NCI-H128 (cell line): ENCODE measurements at regions not wholly inside any gene's neighbourhood (a gene's known extent, or its start where the extent isn't known, plus 50 kb on each side); places are given as distances from the start of the nearest gene placed in this dataset.
"Not testable (repeated sequence)": the region's sequence is repeated elsewhere in the genome, so short reads cannot be mapped to it uniquely, and the experiment has no call there.

Experiments
- DNase-seq: peaks from one replicate; lab custom pipeline; 2025; ENCODE audit not compliant: unreplicated experiment; lab: John Stamatoyannopoulos, UW

DNA sequence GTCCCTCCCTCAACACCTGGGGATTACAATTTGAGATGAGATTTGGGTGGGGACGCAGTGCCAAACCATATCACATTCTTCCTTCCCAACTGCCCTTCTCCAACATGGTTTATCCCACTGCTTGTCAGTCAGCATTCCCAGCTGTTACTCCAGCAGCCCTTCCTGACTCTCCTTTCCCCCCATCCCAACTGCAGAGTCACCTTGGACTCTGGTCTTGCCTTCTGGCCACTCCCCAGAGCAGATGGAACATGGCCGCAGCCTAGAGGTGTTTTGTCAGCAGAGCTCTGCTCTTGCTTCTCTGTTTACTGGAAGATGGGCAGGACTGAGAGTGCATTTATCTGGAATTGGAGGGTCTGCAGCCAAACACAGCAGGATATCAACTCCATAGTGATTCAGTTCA, 51.2 kb upstream of the MEX3C start:
- no peak for DNase-seq

DNA sequence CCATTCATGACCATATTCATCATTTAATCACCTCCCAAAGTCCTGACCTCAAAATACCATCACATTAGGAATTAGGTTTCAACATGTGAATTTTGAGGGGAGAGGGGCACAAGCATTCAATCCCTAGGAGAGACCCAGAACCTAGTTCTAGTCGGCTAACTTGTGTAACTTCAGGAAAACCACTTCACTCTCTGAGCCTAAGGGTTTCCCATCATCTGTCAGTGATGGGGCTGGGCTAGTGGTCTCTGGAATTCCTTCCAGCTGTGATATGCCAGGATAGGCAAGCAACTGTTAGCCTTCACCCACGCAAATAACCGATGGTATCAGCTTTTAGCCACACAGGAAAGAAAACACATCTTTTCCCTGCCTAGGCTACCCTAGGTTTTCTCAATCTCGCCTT, 52.5 kb upstream of the MEX3C start:
- no peak for DNase-seq

DNA sequence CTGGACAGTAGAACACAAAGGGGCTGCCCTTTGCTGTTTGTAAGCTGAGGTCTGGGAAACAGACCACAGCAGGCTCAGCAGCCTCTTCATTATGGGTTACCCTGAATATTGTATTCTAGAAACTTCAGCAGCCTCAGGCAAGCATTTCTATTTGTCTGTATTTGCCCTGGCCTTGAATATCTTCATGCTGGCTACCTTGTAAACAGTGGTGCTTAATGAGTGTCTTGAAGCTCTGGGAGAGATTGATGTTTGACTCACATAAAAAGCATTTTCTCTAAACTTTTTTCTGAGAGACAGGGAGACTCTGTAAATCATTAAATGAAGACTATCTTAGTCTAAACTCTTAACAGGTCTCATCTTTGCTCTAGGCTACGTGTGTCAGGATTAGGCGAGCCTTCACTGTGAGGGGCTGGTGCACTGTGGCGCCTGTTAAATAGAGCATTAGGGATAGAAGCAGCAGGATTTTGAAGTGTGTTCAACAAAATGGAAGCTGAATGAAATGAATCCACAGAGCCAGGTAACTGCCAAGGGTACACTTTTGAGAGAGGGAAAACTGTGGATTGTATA, 53.1 kb upstream of the MEX3C start:
- no peak for DNase-seq

DNA sequence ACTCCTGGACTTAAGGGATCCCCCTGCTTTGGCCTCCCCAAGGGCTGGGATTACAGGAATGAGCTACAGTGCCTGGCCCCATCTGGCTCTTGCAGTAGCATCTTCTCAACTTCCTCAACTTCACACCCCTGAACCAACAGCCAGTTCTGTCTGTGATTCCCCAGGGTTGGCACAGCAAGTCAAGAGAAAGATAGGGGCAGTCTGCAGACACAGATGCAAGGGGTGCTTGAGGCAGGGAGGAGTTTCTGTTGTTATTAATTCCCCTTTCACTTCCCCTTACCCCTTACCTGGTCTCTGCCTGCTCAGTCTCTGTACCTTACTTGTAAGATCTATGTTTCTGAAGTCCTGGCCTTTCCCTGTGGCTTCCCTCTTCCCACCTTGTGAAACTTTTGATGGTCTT, 54.1 kb upstream of the MEX3C start:
- no peak for DNase-seq

DNA sequence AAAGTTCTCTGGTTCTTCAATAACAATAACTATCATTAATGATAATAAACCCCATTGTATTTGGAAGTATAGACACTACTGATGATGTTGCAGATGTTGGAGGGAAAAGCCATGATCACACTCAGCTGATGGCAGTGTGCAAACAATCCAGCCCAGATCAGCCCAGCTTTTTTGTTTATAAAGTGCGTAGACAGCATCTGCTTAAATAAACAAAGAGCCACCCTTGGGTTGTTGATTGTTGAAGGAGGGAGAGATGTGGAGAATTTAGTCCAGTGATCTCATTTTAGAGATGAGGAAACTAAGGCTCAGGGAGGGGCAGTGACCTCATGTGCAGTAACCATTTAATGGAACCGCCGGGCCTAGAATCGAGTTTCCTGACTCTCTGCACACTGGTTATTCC, 56.0 kb upstream of the MEX3C start:
- DNase-seq = no peak

DNA sequence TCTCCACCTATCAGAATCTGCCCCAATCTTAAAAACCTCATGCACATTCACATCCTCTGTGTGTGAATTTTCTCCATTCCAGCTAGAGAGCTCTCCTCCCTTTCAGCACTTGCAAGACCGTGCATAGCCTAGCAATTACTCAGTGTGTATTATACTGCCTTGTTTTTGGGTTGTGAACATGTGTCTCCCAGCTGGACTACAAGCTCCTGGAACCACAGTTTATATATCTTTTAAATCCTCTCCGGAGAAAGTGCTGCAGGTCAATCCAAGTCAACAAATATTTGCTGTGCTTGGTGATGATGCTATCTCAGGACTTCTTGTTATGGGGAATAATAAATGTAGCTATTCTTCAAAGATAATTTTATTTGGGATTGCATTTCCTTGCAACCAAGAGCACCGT, 58.2 kb upstream of the MEX3C start:
- DNase-seq = no peak

DNA sequence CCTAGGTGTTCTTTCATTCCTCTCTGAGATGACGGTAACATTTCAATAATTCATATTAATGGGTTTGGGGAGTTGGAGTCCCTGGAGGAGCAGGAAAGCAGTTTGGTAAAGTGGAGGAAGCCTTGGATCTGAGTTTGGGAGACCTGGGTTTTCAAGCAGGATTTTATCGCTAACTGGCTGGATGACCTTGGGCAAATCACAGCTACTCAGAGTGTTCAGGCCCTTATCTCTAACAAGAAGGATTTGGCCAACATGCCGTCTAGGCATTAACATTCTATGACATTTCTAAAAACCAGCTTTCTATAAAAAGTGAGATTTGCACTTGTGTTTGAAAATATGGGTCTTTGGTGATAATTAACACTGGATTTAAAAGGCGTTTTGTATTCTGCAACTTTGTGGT, 59.7 kb upstream of the MEX3C start:
- no peak for DNase-seq

DNA sequence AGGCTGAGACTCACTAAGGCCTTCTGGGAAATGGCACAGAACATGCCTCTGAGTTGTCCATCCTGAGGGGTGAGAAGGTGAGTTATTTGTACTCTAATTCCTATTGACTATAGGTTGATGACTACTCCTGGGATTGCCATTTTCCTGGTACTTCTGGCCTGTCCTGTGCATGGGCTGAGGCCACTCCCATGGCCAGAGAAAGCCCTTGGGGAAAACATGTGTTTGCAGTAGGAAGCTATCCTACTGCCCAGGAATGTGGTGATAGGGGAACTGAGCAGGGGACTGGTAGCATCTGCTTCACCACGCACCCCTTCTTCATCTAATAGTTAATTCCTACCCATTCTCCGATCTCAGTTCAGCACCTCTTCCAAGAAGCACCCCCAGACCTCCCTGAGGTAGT, 62.6 kb upstream of the MEX3C start:
- no peak for DNase-seq

DNA sequence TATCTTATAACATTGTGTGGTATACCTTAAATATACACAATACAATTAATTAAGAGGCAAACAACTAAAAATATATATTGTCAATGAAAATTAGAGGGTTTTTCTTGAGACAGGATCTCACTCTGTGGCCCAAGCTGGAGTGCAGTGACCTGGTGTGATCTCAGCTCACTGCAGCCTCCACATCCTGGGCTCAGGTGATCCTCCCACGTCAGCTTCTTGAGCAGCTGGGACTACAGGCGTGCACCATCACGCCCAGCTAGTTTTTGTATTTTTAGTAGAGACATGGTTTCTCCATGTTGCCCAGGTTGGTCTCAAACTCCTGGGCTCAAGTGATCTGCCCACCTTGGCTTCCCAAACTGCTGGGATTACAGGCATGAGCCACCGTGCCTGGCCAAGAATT, 68.6 kb upstream of the MEX3C start:
- not testable (repeated sequence) for DNase-seq

DNA sequence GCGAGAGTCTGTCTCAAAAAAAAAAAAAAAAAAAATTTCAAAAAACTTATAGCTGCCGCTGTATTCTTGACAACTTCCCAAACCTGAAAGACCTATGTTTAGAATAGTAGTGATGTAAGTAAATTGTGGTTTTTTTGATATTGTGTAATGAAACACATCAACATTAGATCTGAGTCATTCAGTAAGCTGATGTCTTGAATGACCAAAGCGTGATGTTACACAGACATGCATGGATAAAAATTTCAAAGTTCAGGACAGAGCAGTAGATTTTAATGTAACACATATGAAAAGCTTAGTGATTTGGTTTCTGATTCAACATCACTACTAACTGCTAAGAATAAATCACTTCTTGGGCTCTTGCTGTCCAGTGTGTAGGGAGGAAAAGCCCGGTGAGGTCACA, 69.3 kb upstream of the MEX3C start:
- no peak for DNase-seq

DNA sequence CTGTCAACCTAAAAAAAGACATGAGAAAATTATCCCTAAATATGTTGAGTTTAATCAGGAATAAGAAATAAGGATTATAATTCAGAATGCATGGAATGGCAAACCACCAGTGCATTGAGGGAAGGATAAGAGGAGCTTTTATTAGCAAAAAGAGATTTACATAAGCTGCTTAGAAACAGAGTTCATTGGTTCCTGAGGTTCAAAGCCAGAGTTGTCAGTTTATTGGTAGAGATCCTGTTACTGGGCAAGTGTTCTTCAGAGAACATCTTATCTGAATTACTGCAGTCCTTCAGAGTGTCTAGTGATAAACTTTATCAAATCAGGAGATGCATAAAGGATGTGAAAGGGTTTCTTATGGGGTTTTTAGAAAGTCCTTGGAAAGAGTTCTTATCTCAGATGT, 76.0 kb upstream of the MEX3C start:
- no peak for DNase-seq

DNA sequence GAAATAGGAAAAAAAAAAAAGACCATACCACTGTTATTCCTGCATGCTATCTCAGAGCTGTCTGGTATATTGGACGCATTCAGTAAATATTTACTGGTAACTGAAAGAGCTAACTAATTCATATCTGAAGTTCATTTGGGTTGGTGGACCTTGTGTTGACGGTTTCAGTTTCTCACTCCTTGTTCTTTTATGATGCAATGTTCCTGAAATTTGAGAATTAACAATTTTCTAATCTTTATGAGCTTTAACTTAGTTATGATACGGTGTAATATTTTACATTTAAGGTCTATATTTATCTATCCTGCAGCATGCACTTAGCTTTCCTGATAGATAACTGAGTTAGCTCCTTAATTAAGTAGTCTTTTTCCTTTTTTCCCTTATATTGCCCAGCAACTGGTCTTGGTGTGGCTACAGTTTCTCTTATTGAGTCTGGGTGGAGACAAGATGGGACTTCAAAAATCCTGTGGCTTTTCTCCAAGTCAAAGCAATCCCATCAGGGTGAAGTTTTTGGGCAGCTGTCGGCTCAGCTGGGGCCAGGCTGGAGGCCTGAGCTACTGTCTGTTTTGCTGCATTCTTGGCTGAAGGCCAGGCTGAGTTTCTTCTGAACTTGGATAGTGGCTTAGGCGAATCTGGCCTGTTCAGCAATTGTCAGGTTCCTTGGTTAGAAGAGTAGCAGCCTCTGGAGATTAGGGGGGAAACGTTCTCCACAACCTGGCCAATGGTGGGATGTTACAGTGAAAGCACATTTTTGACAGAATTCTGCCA, 78.4 kb upstream of the MEX3C start:
- DNase-seq = no peak

DNA sequence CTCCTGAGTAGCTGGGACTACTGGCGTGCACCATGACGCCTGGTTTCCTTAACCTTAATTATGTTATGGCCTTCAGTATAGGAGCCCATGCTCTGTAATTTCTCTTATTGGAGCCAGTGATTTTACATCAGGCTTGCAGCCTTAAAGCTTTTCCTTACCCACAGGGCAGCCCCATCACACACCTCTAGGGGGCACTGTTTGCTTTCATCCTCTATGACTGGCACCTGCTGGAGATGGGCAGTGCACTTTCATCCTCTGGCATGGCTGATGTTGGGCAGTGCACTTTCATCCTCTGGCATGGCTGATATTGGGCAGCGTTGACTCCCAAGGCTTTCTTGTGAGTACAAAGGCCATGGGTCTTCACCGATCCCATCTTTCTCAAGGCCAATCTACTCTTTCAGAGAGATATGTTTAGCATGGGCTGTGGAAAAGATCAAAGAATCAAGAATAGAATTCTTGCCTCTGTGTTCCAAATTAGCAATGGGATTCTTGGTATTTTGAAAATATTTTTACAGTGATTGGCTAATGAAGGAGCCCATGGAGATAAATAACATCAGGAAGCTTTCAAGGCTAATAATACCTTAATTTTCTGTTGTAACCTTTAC, 80.7 kb upstream of the MEX3C start:
- peak; percentile 16 for DNase-seq

DNA sequence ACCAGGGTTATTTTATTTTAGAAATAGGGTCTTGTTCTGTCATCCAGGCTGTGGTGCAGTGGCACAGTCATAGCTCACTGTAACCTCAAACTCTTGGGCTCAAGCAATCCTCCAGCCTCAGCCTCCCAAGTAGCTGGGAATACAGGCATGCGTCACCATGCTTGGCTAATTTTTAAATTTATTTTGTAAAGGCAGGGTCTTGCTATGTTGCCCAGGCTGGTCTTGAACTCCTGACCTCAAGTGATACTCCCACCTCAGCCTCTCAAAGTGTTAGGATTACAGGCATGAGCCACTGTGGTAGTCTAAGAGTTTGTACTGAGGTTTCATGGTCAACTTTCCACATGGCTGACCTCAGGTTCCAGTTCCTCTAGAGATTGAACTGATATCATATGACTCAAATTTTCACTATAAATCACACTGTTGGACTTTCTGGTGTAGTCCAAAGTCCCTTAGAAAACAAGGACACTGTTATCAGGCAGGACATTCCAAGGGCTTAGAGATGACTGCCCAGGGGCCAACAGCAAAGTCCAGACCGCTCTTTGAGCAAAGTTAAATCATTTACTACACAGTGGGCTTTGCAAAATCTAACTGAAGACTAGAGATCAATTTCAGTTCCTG, 82.0 kb upstream of the MEX3C start:
- no peak for DNase-seq

DNA sequence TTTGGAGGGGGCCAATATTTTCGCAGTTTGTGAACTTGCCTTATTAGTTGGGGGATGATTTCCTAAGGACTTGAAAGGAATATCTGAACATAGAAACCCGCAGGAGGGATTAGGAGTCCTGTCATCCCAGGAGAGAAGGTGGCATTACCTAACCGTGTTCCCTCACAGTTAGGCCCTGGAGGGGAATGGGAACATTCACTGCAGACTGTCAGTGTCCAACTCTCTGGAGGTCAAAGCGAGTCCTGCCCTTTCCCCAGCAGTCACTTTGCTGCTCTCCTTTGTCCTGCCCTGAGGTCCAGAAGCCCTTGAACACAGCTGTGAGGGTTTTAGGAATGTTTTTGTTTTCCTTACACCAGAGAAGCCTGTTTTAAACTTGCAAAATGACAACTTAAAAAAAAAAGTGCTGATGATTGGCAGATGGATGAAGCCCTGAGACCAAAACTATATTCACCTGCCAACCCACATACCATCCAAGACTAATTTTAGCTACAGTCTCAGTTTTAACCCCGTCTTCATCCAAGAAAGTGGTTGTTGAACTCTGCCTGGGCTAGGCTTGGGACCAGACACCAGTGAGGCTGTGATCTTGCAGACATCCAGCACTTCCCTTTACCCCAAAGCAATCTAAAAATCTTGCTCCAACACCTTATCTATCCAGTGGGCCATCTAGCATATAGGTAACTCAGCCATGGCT, 90.5 kb upstream of the MEX3C start:
- DNase-seq = no peak

DNA sequence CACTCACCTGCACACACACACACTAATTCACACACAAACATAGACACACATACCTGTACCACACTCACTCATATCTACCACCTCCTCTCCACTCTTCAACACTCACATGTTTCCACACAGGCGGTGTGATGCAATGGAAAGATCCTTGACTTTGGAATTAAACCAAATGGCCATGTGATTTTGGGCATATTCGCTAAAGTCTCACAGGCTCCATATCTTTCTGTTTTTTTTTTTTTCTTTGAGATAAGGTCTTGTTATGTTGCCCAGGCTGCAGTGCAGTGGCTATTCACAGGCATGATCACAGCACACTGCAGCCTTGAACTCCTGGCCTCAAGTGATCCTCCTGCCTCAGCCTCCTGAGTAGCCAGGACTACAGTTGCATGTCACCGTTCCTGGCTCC, 91.1 kb upstream of the MEX3C start:
- DNase-seq = no peak

DNA sequence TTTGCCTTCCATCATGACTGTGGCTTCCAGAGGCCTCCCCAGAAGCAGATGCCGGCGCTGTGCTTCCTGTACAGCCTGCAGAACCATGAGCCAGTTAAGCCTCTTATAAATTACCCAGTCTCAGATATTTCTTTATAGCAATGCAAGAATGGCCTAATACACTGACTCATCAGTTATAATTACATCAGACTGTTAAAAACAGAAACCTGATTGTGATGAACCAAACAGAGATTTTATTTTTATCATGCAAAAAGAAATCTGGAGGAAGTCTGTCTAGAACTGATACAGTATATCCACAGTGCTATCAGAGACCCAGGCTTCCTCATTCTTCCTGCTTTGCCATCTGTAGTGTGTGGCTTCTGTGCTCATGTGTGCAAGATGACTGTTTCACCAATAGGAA, 93.4 kb upstream of the MEX3C start:
- DNase-seq = no peak

DNA sequence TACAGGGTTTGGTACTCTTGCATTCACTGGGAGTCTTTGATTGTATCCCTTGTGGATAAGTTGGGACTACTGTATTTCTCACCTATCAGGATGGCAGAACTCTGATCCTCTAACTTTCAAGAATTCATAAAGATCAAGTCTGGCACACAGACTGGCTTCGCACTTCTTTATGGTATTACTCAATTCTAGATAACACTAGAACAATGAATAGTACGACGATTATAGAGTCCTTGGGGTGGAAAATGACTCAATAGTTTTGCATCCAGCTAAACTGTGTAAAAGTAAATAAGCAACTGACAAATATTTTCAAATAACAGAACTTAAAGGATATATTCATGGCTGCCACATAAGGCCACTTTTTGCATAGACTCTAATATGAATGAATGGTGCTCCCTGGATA, 103.4 kb upstream of the MEX3C start:
- DNase-seq = no peak

DNA sequence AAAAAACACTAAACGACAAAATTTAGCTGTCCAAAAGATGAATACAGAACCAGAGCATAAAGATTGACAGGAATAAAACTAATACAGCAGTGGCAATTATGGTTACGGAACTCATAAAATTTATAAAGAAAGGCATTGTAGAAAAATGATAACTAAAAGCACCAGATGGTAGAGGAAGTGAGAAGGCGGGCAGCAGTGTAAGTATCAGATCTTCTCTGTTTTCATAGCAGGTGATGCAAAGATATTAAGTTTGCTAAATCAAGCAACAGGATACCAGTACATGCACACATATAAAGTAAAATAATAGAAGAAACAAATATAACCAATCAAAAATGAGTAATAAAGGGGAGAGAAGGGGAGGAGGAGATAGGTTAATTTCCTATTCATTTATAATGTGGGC, 103.9 kb upstream of the MEX3C start:
- DNase-seq = no peak

DNA sequence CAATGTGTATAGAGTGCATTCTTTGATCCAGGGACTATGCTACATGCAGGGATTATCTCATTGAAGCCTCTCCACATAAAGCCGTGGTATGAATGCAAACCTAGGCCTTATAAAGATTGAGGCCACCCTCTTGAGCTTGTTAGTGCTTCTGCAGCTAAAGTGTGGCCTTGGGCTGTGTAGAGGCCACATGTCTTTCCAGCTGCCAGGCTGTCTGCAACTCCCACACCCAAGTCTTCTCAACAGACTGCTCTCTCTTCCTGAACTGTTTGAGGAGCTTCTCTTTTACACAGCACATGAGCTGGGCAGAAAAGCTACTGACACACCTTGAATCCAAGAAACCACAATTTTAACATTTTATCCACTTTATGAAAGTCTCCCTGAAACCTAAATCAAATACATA, 119.2 kb upstream of the MEX3C start:
- DNase-seq = no peak

DNA sequence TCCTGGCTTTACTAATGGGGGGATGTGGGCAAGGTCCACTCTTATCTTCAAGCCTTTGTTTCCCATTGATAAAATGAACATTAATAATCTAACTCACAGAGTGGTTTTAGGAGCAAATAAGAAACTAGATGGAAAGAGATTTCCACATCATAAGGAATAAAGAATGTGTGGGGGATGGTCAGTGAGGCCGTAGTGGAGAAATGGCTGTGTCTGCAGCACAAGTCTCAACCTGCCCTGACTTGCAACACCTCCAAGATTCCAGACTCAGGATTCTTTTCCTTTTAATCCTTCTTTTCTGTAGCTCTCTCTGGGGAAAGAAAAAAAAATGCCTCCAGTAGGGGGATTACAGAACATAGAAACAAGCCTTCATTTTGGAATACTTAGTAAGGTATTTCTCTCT, 124.2 kb upstream of the MEX3C start:
- DNase-seq = no peak

DNA sequence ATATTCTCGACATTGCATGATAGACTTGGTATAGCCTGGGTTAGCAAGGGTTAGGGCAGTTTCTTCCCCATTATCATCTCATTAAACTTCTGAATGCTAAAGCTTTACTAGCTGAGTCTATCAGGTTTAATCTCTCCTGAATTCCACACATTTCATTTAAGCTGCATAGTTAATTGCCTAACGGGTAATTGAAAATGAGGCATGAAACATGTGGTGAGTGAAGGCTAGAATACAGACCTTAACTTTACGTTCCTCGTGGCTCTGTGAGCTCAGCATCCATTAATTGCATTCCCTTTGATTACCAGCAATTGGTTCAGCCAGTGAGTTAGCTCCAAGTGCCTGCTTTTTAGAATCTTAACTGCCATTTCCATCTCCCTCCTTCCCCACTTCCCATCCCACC, 126.5 kb upstream of the MEX3C start:
- no peak for DNase-seq
